GM19043 (cell line): ENCODE measurements at regions not wholly inside any gene's neighbourhood (a gene's known extent, or its start where the extent isn't known, plus 50 kb on each side); places are given as distances from the start of the nearest gene placed in this dataset.
"Not testable (repeated sequence)": the region's sequence is repeated elsewhere in the genome, so short reads cannot be mapped to it uniquely, and the experiment has no call there.

Experiments
- ATAC-seq: cut with Tn5 transposase; IDR thresholded peaks from one replicate; pipeline ENCODE4 v1.9.1; 2021; ENCODE audit warnings: low read depth; ENCODE audit not compliant: unreplicated experiment

DNA sequence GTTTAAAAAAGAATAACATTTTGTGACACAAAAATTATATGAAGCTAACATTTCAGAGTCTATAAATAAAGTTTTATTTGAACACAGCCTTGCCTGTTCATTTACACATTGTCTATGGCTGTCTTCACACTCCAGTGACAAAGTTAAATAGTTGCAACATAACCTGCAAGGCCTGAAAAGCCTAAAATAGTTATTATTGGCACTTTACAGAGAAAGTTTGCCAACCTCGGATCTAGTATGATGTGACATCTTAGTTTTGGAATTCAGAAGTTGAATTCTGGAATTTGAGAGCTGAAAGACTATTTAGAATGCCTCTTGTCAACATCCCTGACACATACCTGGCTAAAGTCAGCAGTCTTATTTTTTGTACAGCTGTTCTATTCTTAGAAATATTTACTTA, 68.3 kb downstream of the DYRK2 start:
- ATAC-seq: no peak

DNA sequence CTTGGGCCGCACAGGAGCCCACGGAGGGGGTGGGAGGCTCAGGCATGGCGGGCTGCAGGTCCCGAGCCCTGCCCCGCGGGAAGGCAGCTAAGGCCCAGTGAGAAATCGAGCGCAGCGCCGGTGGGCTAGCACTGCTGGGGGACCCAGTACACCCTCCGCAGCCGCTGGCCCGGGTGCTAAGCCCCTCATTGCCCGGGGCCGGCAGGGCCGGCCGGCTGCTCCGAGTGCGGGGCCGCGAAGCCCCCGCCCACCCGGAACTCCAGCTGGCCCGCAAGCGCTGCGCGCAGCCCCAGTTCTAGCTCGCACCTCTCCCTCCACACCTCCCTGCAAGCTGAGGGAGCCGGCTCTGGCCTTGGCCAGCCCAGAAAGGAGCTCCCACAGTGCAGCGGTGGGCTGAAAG, 70.8 kb downstream of the DYRK2 start:
- not testable (repeated sequence) for ATAC-seq

DNA sequence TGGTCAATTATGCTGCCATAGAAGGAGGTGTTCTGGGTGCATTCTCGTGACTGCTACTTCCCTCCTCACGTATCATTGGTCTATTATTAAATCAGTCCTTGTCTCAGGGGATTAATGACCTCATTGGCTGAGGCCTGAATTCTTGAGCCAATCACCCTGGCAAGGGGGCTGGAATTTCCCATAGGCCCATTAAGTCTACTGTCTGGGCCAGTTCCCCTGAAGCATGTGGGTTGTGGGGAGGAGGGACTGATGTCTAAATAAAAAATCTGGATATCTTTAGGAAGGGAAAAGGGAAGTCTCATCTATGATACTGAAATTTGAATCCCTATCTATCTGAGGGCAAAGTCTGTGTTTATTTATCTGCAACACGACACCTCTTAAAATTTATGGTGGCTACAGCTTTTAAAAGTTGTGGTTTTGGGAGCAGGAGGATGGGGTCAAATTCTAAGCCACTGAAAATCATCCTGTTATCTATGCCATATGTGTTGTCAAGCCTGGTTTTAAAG, 71.9 kb downstream of the DYRK2 start:
- ATAC-seq: no peak

DNA sequence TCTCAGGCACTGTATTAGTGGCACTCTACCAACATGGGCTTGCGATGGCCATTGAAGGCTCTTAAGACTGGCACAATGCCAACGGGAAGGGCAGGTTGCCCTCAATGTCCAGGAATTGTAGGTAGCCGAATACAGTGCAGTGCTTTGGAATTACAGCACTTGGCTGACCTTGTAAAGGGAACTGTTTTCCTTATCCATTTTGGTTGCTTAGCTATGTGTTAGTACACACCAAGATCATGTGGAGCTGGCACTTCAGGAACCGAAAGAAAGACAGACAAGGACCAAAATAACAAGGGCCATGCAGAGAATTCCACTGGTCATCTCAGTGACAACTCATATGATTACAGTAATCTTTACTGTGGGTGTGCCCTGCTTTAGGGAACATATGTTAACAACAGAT, 72.7 kb downstream of the DYRK2 start:
- ATAC-seq: no peak

DNA sequence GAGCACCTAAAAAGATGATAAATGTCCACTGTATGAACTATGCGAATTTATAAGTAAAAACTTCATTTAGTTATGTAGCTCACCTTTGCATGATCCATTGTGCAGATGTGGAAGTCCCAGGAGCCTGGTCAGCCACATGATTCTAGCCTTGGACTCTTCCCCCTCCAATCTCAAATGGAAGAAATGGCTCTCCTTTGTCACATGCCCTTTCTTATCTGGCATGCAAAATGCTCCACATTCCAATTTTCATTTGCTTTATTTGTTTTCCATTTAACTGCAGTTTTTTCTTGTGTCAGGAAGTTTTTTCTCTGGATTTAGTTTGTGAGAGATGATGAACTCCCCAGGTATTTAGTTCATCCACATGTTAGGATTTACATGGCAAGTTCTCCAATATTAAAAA, 73.8 kb downstream of the DYRK2 start:
- ATAC-seq: no peak

DNA sequence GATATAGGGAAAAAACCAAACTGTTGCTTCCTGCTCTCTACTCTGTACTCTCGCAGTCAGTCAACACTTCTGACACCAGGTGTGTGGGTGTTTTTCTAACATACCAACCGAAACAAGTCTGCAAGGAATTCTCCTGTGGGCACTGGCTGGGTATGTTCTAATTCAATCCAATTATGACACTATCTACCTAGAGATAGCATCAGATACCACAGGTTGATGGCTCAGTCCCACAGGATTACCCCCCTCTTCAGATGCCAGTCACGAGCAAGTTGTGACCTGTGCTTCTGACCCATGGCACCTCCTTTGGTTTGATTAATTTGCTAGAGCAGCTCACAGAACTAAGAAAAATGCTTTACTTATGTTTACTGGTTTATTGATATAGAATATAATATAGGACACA, 78.3 kb downstream of the DYRK2 start:
- ATAC-seq: no peak

DNA sequence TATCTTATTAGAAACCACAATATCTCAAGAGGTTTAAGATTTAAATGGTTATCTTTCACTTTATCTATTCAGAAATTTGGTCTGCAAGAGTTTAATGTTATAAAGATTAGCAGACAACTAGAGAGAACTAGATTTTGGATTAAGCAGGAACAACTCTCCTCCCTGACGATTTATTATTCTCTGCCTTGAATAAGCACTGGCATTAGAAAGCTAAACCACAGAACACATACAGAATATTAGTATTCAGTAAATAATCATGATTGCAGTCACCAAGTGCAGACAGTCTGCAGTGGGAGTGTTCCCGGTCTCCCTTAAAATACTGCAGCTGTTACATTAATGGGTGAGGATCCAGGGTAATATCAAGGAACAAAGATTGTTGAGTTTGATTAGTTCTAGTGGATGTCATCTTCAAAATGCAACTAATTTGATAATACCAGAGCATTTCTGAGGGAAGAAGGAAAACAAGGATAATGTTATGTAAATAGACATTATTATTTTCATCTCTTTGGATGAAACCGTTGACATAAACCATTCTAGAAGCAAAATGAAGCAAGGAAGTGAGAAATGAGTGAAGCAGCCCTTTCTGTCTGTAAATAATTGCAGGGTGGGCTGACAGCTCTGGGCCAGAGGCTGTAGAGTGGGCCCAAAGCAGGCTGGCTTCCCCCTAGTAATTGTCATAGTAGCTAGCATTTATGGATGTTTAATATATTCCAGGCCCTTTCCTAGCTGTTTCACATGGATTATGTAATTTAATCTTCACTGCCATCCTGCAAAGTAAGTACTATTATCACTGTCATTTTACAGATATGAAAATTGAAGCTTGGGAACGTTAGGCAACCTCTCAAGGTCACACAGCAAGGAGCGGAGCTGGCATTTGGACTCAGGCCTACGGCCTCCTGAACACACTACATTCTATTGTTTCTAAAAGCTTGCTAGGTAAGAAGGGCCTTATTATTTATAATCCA, 79.4 kb downstream of the DYRK2 start:
- no peak for ATAC-seq

DNA sequence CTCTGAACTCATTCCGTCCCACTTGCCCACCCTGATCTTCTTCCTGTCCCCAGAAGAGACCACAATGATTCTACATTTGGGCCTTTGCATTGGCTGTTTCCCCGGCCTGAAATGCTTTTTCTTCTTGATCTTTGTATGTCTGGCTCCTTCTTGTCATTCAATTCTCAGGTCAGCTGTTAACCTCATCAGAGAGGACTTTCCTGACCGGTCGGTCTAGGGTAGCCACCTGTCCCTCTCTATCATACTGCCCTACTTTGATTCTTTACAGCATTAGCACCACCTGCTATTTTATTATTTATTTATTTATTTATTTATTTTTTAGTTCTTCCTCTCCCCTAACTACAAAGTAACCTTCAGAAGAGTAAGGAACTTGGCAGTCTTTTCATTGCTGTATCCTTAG, 84.3 kb downstream of the DYRK2 start:
- no peak for ATAC-seq

DNA sequence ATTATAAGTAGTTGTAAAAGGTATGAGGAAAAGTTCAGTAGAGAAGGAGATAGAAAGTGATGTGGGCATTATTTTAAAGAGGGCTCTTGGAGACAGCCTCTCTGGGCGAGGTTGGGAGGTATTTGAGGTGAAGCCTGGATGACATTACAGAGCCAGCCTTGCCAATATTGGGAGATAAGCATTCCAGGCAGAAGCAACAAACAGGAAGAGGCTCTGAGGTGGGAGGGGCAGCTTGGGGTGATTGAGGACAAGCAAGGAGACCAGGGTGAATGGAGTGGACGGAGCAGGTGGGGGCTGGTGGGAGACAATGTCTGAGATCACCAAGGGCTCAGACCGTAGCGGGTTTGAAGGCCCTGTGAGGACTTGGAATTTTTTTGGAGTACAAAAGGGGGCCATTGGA, 87.3 kb downstream of the DYRK2 start:
- no peak for ATAC-seq

DNA sequence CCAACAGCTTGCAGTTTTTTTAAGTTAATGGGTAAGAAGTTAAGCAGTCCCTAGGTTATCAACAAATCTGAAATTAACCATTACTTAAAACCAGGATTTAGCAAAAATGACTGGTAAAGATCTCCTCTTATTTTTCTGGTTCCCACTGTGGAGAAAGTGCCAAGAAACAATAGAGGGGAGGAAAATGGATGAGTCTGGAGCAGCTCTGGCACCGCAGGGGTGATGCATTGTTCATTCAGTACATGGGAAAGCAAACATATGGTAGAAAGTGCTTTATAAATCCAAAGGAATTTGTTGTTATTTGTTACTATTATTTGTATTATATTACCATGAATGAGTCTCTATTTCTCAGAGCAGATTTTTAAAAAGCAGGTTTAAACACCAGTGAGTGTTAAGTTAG, 92.2 kb downstream of the DYRK2 start:
- no peak for ATAC-seq

DNA sequence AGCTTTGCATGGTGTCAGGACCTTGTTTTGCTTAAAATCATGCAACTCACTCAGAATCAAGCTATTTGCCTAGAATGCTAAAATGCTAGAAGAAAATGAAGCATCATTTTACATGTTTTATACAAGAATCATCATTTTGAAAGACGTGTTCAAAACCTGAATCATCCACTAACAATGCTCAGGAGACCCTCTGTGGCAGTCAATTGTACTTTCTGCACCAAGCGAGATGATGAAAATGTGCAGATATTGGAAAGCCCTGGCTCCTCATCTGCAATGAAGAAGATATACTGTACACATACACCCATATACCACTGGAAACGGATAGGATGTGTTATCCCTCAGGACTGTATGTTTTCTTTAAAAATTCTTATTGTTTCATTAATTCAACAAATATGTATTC, 92.7 kb downstream of the DYRK2 start:
- no peak for ATAC-seq

DNA sequence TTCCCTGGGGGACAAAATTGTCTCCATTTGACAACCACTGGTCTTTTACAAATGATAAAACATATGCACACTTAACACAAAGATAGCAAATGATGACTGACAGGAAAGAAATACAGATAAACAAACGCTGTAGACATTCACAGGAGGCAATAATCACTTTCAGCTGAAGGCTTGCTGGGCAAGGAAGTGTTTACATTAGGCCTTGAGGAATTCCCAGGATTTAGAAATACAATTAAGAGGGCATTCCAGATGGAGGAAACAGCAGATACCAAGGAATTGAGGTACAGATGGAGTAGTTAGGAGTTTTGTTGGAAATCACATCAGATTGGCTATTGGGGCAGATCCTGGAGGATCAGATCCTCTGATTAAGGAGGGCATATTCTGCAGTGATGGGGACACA, 93.9 kb downstream of the DYRK2 start:
- no peak for ATAC-seq

DNA sequence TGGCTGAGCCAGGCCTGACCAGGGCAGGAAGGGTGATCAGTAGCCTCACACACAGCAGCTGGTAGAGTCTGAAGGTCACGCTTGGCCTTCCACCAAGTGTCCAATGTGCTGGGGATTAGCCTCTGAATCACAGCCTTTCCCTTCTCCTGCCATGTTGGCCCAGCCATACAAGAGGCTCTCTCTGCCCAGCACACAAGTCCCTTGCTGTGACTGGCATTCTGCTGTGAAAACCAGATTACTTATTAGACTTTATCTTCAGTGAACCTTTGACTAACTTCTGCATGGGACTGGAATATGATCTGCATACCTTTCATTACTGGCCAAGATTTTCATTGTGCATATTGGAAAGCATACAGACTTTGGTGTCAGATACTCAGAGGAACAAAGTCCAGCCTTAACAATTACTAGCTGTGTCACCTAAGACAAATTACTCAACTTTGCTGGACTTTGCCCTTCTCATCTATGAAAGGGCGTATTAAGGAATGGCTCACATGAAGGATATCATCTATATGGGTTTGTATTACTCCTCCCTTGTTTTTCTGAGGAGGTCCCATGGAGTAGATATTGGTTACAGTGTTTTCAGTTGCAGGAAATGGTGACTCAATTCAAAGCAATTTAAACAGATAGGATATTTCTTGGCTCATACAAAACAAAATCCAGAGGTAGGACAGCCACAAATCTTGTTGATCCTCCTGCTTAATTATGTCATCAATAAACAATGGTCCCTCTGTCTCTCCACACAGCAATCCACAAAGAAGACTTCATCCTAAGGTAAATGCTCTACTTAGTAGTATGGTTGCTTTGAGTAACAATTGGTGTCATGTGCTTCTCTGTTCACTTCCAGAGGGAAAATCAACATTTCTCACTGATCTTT, 99.6 kb downstream of the DYRK2 start:
- no peak for ATAC-seq

DNA sequence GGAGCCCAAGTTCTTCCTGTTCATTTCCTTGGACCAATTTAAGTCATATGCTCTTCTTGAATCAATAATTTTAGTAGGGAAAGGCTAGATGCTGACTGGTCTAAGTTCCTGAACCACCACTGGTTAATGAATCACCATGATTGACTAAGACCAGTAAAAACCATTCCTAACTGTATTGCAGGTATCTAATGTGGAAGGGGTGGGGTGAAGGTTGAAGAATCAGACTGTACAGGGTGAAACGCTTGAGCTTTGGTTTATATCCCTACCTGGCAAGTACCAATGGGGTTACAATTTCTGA, 100.1 kb downstream of the DYRK2 start:
- ATAC-seq: no peak

DNA sequence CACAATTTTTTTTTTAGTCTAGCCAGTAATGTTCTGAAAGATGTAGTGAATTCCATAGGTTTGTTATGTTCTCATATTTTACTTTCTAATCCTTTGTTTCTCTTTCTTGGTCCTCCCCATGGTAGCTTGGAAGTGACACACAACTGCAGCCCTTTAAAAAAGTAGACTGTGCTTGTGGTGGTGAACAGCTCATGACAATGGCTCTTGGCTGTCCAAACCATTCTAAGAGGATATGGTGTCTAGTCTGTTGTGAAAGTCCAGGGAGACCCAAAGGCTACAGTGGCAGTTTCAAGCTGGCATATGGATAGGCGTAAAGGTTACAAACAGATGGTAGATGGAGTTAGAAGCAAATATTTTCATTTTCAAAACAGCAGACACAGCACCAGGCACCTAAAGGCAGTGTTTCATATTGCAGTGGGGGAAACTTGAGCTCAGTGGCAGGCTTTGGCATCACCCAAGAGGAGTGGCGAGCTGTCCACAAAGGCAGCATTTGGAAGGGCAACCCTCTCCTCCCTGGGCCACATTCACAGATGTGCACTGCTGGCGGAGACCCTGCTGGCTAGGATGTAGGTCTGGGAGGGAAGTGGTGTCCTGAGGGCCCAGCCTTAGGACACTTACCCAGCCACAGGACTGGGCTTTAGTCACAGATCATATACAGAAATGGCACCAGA, 102.1 kb downstream of the DYRK2 start:
- ATAC-seq: no peak

DNA sequence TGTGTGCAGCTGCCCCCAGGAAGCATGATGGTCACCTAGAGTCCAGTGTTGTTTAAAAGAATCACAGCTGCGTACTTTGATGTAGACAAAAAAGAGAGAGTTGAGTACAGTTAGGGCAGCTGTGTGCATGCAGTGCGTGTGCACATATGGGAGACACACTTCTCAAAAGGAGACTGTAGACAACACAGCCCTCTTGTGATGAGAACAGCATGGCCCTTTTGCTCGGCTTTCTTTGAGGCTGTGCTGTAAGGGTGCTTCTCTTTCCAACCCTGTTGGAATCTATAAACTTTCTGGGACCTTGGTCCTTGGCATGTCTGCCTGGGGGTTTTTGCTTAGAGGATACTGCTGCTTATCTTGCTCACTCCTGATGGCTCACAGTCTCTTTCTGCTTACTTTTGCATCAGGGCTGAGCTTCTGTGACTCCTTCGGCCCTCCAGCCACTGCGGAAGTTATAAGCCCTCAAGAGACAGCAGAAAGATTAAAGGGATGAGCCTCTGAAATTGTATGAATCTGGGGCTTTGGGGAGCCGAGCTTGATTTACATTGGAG, 102.9 kb downstream of the DYRK2 start:
- ATAC-seq: no peak

DNA sequence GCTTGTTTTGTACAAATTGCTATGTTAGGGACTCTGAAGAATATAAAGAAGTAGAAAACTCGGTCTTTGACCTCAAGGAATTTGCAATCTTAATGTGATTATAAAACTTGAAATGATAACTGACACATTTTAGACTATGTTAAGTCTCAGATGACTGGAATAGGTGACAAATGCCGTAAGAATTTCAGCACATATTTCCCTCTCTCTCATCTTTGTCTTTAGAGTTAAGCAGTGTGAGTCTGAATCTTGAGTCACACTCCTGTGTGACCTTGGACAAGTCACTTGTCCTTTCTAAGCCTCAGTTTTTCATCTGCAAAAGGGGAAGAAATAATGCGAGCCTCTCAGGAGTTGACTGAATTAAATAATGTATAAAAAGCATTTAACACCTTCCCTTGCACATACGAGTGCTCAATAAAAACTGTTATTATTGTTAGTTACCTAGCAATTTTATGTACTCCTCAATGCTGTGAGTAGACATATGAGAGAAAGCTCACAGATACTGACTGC, 103.7 kb downstream of the DYRK2 start:
- no peak for ATAC-seq

DNA sequence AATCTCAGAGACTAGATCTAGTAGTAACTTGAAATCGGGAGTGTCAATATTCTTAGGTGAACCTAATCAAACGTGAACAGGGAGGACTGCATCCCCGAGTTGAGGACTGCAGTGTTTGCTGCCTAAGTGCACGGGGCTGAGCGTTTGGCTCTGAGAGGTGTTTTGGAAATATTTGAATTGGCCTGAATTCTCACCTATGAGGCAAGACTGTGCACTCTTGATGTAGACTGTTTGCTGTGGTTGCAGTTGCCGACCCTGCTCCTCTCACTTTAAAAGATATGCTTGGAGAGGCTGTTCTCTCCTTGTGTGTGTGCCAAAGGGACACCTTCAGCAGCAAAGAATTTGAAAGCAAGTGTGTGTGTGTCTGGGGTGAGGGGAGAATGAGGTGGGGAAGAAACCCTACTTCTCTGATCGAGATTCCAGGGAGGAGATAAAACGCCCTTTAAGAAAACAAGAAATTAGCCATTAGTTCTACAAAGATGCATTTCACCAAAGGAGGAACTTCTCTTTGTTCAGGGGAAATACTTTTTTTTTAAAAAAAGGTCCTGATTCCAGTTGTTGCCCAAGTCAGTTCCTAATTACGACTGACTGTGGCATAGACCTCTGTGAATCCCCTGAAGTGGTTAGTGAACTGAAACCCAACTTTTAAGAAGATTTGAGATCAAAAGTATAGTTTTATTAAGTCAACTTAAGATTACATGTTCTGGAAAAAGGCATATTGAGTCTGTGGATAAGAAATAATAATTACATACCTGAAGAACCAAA, 106.6 kb downstream of the DYRK2 start:
- ATAC-seq: no peak

DNA sequence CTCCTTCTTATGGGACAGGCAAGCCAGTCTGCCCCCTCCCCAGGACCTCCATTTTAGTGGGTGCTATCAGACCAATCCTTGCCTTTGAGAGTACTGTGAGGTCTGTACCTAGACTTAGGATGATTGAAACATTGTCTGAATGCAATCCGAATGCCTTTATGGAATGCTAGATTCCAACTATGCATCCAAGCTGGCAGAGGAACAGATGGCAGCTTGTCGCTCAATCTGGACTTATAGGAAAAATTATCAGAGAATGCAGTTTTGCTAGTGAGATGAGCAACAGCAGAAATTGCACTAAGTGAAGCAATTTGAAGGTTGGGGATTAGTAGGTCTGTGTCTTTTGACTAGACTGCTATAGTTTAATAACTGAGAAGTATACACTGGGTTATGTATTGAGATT, 109.1 kb downstream of the DYRK2 start:
- ATAC-seq: no peak

DNA sequence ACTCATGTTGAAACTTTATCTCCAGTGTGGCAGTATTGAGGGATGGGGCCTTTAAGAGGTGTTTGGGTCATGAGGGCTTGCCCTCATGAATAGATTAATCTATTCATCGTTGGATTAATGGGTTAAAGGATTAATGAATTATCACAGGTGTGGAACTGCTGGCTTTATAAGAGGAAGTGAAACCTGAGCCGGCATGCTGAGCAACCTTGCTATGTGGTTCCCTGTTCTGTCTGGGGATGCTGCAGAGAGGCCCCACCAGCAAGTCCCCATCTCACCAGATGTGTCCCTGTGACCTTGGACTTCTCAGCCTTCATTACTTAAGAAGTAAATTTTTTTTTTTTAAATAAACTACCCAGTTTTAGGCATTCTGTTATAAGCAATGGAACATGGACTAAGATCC, 109.6 kb downstream of the DYRK2 start:
- ATAC-seq: peak; percentile 100
